Stimulated activated CD4-positive, alpha-beta T cell treated with anti-CD3 and anti-CD28 coated beads, Interleukin-1b, Interleukin-23, amount 100 ng/mL, for 24 hours (primary cell): ENCODE measurements at regions not wholly inside any gene's neighbourhood (a gene's known extent, or its start where the extent isn't known, plus 50 kb on each side); places are given as distances from the start of the nearest gene placed in this dataset.
"Not testable (repeated sequence)": the region's sequence is repeated elsewhere in the genome, so short reads cannot be mapped to it uniquely, and the experiment has no call there.

Experiments
- DNase-seq, 4 experiments: peaks; one replicate each; pipeline ENCODE4 v3.0.0-alpha.2; 2020; ENCODE audit warnings: low read depth in 4 of 4, low spot score in 1 of 4

DNA sequence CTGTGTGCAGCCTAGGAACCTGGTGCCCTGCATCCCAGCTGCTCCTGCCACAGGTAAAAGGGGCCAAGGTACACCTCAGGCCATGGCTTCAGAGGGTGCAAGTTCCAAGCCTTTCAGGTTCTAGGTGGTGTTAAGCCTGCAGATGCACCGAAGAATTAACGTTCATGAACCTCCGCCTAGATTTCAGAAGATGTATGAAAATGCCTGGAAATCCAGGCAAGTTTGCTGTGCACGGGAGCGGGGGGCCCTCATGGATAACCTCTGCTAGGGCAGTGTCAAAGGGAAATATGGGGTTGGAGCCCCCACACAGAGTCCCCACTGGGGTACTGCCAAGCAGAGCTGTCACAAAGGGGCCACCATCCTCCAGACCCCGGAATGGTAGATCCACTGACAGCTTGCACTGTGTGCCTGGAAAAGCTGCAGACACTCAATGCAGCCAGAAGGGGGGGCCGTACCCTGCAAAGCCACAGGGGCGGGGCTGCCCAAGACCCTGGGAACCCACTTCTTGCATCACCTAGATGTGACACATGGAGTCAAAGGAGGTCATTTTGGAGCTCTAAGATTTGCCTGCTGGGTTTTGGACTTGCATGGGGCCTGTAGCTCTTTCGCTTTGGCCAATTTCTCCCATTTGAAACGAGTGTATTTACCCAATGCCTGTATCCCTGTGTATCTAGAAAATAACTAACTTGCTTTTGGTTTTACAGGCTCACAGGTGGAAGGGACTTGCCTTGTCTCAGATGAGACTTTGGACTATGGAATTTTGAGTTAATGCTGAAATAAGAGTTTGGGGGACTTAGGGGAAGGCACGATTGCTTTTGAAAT lies 145.2 kb upstream of the C1QTNF3 start:
- peak in 2 of 4 experiments; percentile 40 to 51 for DNase-seq

GRCh38 chr5:34189246-34189645 lies 146.2 kb upstream of the C1QTNF3 start:
- not testable (repeated sequence) for DNase-seq

DNA sequence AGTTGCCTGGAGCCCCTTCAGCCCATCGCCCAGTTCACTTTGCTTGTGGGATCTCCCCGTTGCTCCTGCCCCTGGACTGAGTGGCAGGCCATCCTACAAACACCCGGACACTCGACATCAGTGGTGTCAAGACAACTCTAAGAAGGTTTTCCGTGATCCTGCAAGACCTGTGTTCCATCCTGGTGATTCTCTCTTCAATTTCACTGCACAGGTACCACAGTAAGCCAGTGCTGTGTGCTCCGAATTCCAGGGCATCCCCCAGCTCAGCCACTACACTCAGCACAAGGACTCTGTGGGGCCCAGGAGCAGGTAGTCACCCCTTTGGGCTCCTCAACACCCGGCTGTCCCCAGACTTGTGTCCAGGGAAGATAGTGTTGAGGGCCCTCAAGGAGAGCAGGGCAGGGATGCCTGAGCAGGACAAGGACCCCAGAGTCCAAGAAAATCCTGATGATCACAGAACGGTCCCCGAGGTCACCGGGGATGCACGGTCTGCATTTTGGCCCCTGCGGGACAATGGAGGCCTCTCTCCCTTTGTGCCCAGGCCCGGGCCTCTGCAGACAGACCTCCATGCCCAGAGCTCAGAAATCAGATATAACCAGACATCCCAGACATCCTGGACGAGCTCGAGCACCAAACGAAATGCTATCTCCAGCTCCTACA lies 146.9 kb upstream of the C1QTNF3 start:
- not testable (repeated sequence) for DNase-seq

- not testable (repeated sequence) for DNase-seq
These were observed 147.5 kb upstream of the C1QTNF3 start for GRCh38 chr5:34190466-34190865.

GRCh38 chr5:34191279-34191744 lies 148.3 kb upstream of the C1QTNF3 start:
- DNase-seq, result not testable (repeated sequence)

- DNase-seq, result not testable (repeated sequence)
These were observed 149.3 kb upstream of the C1QTNF3 start for GRCh38 chr5:34192064-34192922.

DNA sequence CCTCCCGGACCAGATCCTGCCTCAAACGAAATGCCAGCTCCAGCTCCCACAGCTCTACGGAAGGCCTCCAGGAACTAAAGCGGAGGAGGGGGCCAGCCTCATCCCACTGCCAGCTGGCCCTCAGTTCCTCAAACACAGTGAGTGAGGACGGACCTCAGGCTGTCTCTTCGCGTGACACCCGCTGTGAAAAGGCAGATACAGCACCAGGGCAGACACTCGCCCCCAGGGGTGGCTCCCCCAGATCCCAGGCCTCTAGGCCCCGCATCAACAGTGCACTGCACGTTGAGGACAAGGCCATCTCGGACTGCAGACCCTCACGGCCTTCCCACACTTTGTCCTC lies 149.9 kb upstream of the C1QTNF3 start:
- not testable (repeated sequence) for DNase-seq

DNA sequence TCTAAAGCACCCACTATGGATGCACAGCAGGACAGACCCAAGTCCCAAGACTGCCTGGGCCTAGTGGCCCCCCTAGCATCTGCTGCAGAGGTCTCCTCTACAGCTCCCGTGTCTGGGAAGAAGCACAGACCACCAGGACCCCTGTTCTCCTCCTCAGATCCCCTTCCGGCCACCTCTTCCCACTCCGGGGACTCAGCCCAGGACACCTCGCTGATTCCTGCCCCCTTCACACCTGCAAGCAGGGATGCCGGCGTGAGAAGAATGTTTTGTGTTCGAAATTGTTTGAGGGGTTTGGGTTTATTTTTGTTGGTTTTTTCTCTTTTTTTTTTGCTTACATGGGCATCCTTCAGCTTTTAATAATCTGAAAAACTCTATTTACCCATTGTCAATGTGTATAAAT lies 150.3 kb upstream of the C1QTNF3 start:
- DNase-seq, result not testable (repeated sequence)

GRCh38 chr5:34193804-34194203 lies 150.8 kb upstream of the C1QTNF3 start:
- DNase-seq, result not testable (repeated sequence)

GRCh38 chr5:34196091-34196490 lies 153.1 kb upstream of the C1QTNF3 start:
- not testable (repeated sequence) for DNase-seq

- DNase-seq, result not testable (repeated sequence)
These were observed 162.3 kb upstream of the C1QTNF3 start for GRCh38 chr5:34205347-34205746.

DNA sequence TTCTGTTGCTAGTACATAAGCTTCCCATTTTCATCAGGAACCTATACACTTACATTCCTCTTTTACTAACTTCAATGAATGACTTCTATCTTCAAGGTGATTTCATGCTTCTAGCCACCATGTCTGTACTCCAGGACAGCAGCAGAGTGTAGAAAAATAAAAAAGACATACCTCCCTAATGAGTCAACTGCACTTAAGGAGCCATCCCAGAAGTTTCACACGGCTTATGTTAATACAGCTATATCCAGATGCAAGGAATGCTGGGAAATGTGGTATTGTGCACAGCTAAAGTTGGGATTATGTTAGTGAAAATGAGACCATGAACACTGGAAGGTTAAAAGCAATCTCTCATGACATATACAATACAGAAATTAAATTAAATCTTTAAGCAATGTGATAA lies 174.4 kb upstream of the C1QTNF3 start:
- not testable (repeated sequence) for DNase-seq

DNA sequence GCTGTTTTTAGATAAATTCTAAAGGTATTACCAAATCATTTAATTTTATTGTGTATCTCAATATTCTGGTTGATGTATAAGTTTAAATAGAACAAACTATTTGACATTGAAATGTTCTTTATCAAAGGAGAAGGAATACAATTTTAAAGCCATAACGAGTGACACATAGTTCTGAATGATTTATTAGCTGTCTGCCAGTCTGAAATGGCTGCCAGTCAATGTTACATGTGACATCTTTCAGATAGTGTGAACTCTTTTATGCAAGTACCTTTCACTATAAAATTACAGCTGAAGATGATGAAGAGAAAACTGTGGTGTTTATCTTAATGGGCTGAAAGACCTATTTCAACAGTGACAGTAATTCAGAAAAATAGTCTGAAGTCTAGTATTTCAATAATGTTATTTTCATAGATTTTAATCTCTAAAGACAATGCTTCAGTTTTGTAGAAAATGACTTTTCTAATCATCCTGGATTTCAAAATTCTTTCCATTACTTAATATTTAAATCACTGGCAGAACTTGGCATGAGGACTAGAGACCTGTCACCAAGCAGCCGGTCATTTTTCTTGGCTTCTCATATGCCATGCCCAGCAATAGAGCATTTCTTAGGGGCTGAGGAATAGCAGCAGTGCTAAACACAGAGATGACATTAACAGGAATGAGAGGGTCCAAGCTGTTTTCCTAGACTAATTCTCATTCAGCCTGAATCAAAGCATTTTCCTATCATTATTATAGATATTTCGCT lies 178.5 kb upstream of the C1QTNF3 start:
- DNase-seq, result not testable (repeated sequence)

DNA sequence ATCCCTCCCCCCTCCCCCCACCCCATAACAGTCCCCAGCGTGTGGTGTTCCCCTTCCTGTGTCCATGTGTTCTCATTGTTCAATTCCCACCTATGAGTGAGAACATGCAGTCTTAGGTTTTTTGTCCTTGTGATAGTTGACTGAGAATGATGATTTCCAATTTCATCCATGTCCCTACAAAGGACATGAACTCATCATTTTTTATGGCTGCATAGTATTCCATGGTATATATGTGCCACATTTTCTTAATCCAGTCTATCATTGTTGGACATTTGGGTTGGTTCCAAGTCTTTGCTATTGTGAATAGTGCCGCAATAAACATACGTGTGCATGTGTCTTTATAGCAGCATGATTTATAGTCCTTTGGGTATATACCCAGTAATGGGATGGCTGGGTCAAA lies 180.1 kb upstream of the C1QTNF3 start:
- not testable (repeated sequence) for DNase-seq

DNA sequence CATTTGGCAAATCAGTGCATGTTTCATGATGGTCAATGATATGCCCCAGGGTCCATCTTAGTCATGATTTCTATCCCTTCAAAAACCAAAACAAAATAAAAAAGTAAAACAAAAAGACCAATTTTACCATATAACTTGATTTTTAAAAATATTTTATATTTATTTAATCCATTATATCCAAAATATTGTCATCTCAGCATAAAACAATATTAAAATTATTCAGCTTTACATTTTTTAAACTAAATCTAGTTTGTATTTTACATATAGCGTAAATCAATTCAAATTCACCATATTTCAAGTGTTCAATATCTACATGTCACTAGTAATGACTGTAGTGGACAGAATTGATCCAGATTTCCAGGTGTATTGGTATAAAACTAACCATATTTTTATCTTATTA lies 187.4 kb upstream of the C1QTNF3 start:
- not testable (repeated sequence) for DNase-seq

- DNase-seq, result not testable (repeated sequence)
These were observed 200.8 kb upstream of the C1QTNF3 start for GRCh38 chr5:34243802-34244201.

DNA sequence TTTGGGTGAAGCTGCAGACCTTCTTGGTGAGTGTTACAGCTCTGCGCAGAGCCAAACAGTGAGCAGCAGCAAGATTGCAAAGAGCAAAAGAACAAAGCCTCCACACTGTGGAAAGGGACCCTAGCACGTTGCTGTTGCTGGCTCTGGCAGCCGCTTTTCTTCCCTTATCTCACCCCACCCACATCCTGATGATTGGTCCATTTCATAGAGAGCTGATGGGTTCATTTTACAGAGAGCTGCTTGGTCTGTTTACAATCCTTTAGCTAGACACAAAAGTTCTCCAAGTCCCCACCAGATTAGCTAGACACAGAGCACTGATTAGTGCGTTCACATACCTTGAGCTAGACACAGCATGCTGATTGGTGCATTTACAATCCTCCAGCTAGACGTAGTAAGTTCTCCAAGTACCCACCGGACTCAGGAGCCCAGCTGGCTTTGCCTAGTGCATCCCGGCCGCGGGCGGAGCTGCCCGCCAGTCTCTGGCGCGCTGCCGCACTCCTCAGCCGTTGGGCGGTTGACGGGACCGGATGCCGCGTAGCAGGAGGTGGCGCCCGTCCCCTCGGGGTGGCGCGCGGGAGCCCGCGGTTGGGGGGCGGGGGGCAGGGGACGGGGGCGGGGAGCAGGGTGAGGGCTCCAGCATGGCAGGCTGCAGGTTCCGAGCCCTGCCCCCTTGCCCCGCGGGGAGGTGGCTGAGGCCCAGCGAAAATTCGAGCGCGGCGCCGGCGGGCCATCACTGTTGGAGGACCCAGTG lies 201.4 kb upstream of the C1QTNF3 start:
- DNase-seq, result peak; percentile 19 to 68 (median 50)

GRCh38 chr5:34245032-34245394 lies 202.0 kb upstream of the C1QTNF3 start:
- peak in 1 of 4 experiments; percentile 18 for DNase-seq

DNA sequence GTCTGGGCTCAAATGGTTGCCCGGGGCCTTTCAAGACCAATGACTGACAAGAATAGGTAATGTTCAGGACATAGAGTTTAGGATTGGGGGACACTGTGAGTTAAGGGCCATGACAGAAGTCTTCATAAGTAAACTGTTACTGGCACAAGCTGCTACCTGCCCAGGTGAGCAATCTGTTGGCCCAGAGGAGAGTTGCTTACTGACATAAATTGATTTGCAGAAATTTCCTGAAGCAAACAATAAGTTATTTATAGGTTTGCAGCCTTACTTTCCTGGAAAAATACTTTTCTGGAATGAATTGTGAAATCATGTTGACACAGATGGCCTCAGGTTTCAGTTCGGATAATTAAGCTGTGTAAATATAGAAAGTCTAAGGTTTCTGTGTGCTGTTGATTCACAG lies 202.8 kb upstream of the C1QTNF3 start:
- DNase-seq, result not testable (repeated sequence)

DNA sequence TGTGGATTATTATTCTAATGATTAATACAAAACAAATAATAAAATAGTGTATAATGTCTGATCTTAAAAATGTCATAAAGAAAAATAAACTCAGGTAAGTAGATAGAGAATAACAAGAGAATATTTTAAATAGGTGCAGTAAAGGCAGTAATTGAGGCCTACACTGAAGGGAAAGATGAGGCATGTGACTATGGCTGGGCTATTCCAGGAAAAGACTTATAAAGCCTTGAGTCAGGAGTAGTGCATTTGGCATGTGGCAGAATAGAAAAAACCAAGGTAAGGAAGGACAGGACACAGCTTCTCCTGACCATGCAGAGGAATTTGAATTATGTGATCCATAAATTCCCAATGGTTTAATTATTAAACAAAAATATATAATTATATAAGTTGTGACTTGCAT lies 215.6 kb upstream of the C1QTNF3 start:
- DNase-seq, result not testable (repeated sequence)
